Brain microvascular endothelial cell (primary cell): ENCODE measurements at regions not wholly inside any gene's neighbourhood (a gene's known extent, or its start where the extent isn't known, plus 50 kb on each side); places are given as distances from the start of the nearest gene placed in this dataset.
"Not testable (repeated sequence)": the region's sequence is repeated elsewhere in the genome, so short reads cannot be mapped to it uniquely, and the experiment has no call there.

Experiments
- DNase-seq: peaks from one replicate; pipeline ENCODE4 v3.0.0-alpha.2; 2020
- H3K27ac ChIP-seq: fragments of 250-450 bp; sonication (Bioruptor Pico); 2 replicates; pipeline ENCODE4 v1.5.1; 2020; ENCODE audit warnings: mild to moderate bottlenecking, moderate library complexity
- H3K27me3 ChIP-seq: fragments of 250-450 bp; sonication (Bioruptor Pico); replicated peaks from 2 replicates; pipeline ENCODE4 v1.5.1; 2020; ENCODE audit warnings: mild to moderate bottlenecking
- H3K36me3 ChIP-seq: fragments of 250-450 bp; sonication (Bioruptor Pico); replicated peaks from 2 replicates; pipeline ENCODE4 v1.5.1; 2020; ENCODE audit warnings: mild to moderate bottlenecking
- H3K4me3 ChIP-seq: 2 replicates; pipeline ENCODE4 v1.5.1; 2011; ENCODE audit warnings: low read depth, mild to moderate bottlenecking, control low read depth, low read length, moderate library complexity
- in situ Hi-C: cut with HindIII; loops from 2 replicates; pipeline ENCODE4 v1.10.0; 2017; ENCODE audit warnings: low sequenced_read_pairs, low pct_ligation_motif_present
- TF ChIP-seq, protein P1 (sequence below): IDR thresholded peaks from 2 replicates; pipeline ENCODE4 v1.5.1; 2011; ENCODE audit warnings: low read depth, mild to moderate bottlenecking, moderate library complexity, low read length, control low read depth, inconsistent platforms; ENCODE audit errors: missing control alignments

DNA sequence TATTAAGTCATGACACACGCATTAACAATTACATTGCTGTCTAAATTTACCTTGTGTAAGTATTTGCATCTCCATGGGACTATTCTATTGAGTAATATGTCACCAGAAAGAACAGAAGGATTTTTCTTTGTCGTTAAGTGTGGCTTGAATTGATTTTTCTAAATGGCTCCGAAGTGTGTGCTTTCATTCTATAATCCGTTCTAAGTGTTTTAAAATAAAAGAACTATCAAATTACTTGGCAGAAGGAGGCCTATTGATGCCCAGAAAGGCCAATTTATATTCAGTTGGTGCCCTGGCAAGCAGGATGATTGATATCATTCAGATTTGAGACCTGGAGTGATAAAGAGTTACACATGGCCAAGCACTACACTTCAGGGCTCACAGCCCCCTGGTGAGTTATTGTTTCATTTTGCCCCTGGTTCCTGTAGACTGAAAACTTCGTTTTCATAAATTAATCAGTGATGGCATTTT lies 538.9 kb upstream of the ANO5 start:
- TF ChIP-seq, protein P1, sequence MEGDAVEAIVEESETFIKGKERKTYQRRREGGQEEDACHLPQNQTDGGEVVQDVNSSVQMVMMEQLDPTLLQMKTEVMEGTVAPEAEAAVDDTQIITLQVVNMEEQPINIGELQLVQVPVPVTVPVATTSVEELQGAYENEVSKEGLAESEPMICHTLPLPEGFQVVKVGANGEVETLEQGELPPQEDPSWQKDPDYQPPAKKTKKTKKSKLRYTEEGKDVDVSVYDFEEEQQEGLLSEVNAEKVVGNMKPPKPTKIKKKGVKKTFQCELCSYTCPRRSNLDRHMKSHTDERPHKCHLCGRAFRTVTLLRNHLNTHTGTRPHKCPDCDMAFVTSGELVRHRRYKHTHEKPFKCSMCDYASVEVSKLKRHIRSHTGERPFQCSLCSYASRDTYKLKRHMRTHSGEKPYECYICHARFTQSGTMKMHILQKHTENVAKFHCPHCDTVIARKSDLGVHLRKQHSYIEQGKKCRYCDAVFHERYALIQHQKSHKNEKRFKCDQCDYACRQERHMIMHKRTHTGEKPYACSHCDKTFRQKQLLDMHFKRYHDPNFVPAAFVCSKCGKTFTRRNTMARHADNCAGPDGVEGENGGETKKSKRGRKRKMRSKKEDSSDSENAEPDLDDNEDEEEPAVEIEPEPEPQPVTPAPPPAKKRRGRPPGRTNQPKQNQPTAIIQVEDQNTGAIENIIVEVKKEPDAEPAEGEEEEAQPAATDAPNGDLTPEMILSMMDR, result no peak
- no peaks in the 10 kb centered on the region for H3K27me3 ChIP-seq
- in situ Hi-C loops, result no loop called here
- DNase-seq, result no peak
- H3K36me3 ChIP-seq, result no peaks in the 10 kb centered on the region
- H3K4me3 ChIP-seq, result no peak overlapping the region
- no peak overlapping the region for H3K27ac ChIP-seq

- no peaks in the 10 kb centered on the region for H3K27me3 ChIP-seq
- H3K27ac ChIP-seq, result no peak overlapping the region
- DNase-seq, result no peak
- H3K4me3 ChIP-seq, result no peak overlapping the region
- no peaks in the 10 kb centered on the region for H3K36me3 ChIP-seq
- TF ChIP-seq, protein P1, result no peak
- in situ Hi-C loops, result no loop called here
Observed at GRCh38 chr11:21656065-21656464, 536.8 kb upstream of the ANO5 start.

GRCh38 chr11:21658654-21659193 lies 534.2 kb upstream of the ANO5 start:
- TF ChIP-seq, protein P1, result no peak
- H3K27me3 ChIP-seq, result no peaks in the 10 kb centered on the region
- no peak for DNase-seq
- in situ Hi-C loops, result no loop called here
- no peak overlapping the region for H3K4me3 ChIP-seq
- no peaks in the 10 kb centered on the region for H3K36me3 ChIP-seq
- H3K27ac ChIP-seq, result no peak overlapping the region

DNA sequence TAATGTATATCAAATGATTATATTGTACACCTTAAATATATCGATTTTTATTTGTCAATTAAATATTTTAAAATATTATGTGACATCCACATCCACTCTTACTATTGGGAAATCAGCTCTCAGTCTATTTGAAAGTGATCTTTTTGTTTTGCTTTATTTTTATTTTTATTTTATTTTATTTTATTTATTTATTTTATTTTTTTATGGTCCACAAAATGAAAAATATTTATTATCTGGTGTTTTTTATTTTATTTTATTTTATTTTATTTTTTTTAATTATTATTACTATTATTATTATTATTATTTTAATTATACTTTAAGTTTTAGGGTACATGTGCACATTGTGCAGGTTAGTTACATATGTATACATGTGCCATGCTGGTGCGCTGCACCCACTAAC lies 533.5 kb upstream of the ANO5 start:
- in situ Hi-C loops, result not testable (repeated sequence)

GRCh38 chr11:21659961-21660360 lies 532.9 kb upstream of the ANO5 start:
- DNase-seq, result no peak
- Histone ChIP-seq H3K36me3 (no peaks in the 10 kb centered on the region), H3K27me3 (no peaks in the 10 kb centered on the region), H3K4me3 (no peak overlapping the region), H3K27ac (no peak overlapping the region)
- in situ Hi-C loops, result no loop called here
- TF ChIP-seq, protein P1, result no peak

More for the DNA sequence above, 533.5 kb upstream of the ANO5 start:
- H3K4me3 ChIP-seq, DNase-seq, H3K27ac ChIP-seq, H3K27me3 ChIP-seq, H3K36me3 ChIP-seq: not testable (repeated sequence)

DNA sequence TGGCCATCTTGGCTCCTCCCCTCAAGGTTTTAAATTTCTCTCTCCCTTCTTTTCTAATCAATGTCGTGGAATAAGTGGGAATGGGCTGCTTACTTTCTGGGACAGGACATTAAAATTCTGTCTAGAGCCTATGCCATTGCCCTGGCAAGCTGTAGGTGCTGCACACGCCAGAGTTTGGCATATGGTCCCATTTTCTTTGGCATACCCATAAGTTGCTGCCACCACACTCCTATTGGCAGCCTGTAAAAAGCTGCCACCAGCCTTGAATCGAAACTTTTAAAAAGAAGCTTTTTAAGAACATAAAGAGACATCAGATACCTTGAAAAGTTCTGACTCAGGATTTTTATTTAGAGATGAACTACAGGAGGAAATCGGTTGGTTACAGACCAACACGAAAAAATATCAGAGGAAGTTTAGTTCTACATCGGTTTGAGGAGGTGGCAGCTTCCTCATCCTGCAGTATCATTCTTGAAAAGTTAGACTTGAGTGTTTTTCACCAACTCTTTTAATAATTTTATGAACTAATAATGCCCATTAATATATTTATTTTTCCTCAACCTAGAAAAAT lies 517.8 kb upstream of the ANO5 start:
- no peaks in the 10 kb centered on the region for H3K36me3 ChIP-seq
- TF ChIP-seq, protein P1, result no peak
- DNase-seq, result no peak
- in situ Hi-C loops, result no loop called here
- H3K4me3 ChIP-seq, result no peak overlapping the region
- H3K27me3 ChIP-seq, result no peaks in the 10 kb centered on the region
- no peak overlapping the region for H3K27ac ChIP-seq
